Neuron (in vitro differentiated cells): ENCODE measurements at regions not wholly inside any gene's neighbourhood (a gene's known extent, or its start where the extent isn't known, plus 50 kb on each side); places are given as distances from the start of the nearest gene placed in this dataset.
"Not testable (repeated sequence)": the region's sequence is repeated elsewhere in the genome, so short reads cannot be mapped to it uniquely, and the experiment has no call there.

Experiments used
- H2AFZ ChIP-seq: one replicate; pipeline ENCODE4 v1.6.1; 2013; ENCODE audit warnings: low read depth, mild to moderate bottlenecking, inconsistent platforms, low read length, moderate library complexity
- H3K27me3 ChIP-seq: one replicate; pipeline ENCODE4 v1.6.1; 2013; ENCODE audit warnings: low read length; ENCODE audit not compliant: insufficient read depth
- H3K36me3 ChIP-seq: one replicate; pipeline ENCODE4 v1.6.1; 2013; ENCODE audit warnings: low read length; ENCODE audit not compliant: insufficient read depth
- H3K4me1 ChIP-seq: one replicate; pipeline ENCODE4 v1.6.1; 2013; ENCODE audit warnings: low read length; ENCODE audit not compliant: insufficient read depth
- H3K4me3 ChIP-seq: 2 replicates; pipeline ENCODE4 v1.5.1; 2013; ENCODE audit warnings: mild to moderate bottlenecking, low read length, moderate library complexity
- H3K9me3 ChIP-seq: one replicate; pipeline ENCODE4 v1.6.1; 2013; ENCODE audit warnings: low read length

DNA sequence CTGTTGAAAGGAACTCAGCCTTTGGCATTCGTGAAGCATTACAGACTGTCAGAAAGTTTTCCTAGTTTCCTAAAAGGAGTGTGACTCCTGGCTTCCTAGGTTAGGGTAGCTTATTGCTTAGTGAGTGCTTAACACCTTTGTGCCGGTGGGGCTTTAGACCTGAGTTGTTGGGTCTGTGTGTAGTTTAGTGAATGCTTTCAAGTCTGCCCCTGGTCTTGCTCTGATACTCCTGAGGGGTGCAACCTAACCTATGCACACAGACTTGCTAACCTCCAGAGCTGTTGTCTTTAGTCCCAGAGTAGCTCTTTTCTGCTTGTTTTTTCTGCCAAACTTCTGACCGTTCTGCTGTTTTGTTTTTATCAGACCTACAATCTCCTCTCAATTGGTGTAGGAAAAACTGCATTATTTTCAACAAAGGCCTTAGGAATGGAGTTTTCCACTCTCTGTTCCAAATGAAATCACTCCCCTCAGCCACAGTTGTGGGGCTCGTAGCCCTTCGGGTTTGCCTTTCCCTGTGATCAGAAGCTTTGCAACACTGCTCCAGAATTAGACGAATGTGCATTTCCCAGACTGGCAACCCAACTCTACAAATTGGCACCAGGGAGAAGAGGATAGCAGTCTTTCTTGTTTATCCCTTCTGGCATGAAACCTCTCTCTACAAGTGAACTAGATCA is 1399.1 kb upstream of the PCDH7 start:
- no peak overlapping the region for H3K4me3 ChIP-seq
- no peaks in the 10 kb centered on the region for H3K9me3 ChIP-seq
- H2AFZ ChIP-seq = no peak overlapping the region
- H3K27me3 ChIP-seq = no peaks in the 10 kb centered on the region
- no peaks in the 10 kb centered on the region for H3K36me3 ChIP-seq
- H3K4me1 ChIP-seq = no peaks in the 10 kb centered on the region

DNA sequence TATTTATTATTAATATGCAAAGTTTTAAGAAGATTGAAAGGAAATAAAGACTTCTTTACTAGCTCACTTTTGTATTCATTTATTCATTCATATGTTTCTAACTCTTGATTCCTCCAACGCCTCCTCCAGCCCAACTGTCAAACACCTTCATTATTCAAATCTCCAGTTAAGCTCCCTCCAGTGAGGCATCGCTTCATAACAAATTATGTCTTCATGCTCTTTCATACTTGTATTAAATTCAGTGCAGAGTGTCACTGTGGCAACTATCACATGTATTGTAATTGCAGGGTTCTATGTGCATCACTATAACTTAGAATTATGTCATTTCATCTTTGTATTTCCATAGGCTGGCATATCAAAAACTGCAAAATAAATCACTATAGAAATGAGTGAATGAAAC is 1394.2 kb upstream of the PCDH7 start:
- Histone ChIP-seq H2AFZ (no peak overlapping the region), H3K9me3 (no peaks in the 10 kb centered on the region), H3K27me3 (no peaks in the 10 kb centered on the region), H3K4me1 (no peaks in the 10 kb centered on the region), H3K36me3 (no peaks in the 10 kb centered on the region), H3K4me3 (no peak overlapping the region)

DNA sequence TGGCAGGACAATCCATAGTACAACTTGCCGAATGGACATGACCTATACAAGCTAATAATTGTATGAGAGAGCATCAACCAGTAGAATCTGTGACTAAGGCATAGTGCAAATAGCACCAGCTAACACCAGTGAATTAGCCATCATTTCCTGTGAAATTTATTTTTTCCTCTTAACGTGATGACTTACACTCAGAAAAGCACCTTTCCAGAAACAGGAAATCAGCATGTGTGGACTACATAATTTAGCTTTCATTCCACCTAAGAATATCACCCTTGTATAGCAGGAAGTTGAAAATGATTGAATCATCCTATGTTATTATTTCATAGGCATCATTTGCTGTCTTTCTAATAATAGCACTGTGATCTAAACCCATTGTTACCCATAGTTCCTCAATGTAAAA is 1393.4 kb upstream of the PCDH7 start:
- H3K27me3 ChIP-seq = no peaks in the 10 kb centered on the region
- H3K36me3 ChIP-seq = no peaks in the 10 kb centered on the region
- H3K9me3 ChIP-seq = no peaks in the 10 kb centered on the region
- H2AFZ ChIP-seq = no peak overlapping the region
- H3K4me1 ChIP-seq = no peaks in the 10 kb centered on the region
- H3K4me3 ChIP-seq = no peak overlapping the region

DNA sequence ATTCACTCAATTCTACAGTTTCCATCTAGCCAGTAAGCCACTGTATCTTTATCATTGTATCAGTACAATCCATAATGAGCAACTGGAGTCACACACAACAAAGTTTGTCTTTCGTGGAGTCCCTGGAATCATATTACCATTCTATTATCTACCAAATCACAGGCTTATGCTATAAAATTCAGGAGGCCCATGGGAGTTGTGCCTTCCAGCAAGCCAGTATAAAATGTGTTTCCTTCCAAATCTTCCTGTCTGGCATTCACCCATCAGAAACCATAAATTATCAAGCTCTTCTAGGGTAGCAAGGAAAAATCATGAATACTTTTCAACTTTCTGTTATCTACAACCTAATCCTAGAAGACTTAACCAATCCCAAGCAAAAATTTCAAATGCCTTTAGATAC is 1383.3 kb upstream of the PCDH7 start:
- H3K4me3 ChIP-seq = no peak overlapping the region
- H3K36me3 ChIP-seq = no peaks in the 10 kb centered on the region
- no peaks in the 10 kb centered on the region for H3K9me3 ChIP-seq
- no peaks in the 10 kb centered on the region for H3K27me3 ChIP-seq
- no peak overlapping the region for H2AFZ ChIP-seq
- no peaks in the 10 kb centered on the region for H3K4me1 ChIP-seq

DNA sequence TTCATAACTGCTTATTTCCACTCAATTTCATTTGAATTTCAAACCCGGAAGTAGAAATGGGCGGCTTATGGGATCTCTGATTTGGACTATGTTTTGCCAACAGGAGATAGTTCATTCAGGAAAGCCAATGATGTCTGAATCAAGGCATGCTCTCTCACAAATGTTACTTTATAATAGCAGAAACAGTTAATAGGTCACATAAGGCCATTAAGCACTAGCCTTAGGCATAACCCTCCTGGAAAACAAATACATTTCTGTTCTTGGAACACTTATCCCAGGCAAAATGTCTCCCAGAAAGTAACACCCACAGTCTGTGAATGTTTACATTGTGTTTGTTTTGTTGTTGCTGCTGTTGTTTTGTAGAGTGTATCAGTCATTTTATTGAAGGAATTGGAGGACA is 1347.2 kb upstream of the PCDH7 start:
- Histone ChIP-seq H3K4me3 (no peak overlapping the region), H2AFZ (no peak overlapping the region), H3K27me3 (no peaks in the 10 kb centered on the region), H3K4me1 (no peaks in the 10 kb centered on the region), H3K9me3 (no peaks in the 10 kb centered on the region), H3K36me3 (no peaks in the 10 kb centered on the region)

DNA sequence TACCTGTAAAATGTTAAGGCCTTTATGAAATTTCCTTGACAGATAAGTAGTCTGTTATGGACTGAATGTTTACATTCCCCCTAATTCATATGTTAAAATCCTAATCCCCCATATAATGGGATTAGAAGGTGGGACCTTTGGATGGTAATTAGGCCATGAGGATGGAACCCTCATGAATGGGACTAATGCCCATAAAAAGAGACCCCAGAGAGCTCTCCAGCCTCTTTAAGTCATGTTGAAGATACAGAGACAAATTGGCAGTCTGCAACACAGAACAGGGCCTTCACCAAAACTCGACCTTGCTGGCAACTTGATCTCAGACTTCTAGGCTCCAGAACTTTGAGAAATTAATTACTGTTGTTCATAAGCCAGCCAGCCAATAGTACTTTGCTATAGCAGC is 1344.5 kb upstream of the PCDH7 start:
- Histone ChIP-seq H3K4me1 (no peaks in the 10 kb centered on the region), H2AFZ (no peak overlapping the region), H3K36me3 (no peaks in the 10 kb centered on the region), H3K4me3 (no peak overlapping the region), H3K9me3 (no peaks in the 10 kb centered on the region), H3K27me3 (no peaks in the 10 kb centered on the region)

DNA sequence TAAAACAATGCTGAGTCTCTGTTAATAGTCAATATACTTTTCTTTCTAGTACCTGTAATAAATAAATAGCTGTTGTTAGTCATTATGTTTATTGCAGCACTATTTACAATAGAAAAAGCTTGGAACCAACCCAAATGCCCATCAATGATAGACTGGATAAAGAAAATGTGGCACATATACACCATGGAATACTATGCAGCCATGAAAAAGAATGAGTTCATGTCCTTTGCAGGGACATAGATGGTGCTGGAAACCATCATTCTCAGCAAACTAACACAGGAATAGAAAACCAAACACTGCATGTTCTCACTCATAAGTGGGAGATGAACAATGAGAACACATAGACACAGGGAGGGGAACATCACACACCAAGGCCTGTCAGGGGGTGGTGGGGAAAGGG is 1341.9 kb upstream of the PCDH7 start:
- not testable (repeated sequence) for H3K9me3 ChIP-seq, H3K27me3 ChIP-seq, H3K4me3 ChIP-seq, H2AFZ ChIP-seq, H3K36me3 ChIP-seq, H3K4me1 ChIP-seq

DNA sequence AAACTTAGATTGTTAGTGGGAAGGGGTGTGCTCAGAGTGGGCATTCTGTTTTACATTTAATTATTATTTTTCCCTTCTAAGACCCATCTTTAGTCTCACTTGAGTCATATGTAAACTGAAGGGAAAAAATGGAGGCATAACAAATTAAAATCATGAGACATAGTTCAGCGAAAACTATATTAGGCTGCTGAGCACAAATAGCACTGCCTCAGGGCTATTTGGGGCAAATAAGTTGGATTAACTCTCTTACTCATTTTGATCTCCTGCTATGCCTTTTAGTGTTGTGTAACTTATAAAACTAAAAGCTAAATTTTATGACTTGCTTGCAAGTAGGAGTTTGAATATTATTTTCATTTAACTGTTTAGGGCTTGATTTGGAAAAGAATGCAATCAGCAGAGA is 1329.2 kb upstream of the PCDH7 start:
- no peak overlapping the region for H3K4me3 ChIP-seq
- no peak overlapping the region for H2AFZ ChIP-seq
- H3K4me1 ChIP-seq = no peaks in the 10 kb centered on the region
- no peaks in the 10 kb centered on the region for H3K9me3 ChIP-seq
- no peaks in the 10 kb centered on the region for H3K36me3 ChIP-seq
- H3K27me3 ChIP-seq = no peaks in the 10 kb centered on the region

DNA sequence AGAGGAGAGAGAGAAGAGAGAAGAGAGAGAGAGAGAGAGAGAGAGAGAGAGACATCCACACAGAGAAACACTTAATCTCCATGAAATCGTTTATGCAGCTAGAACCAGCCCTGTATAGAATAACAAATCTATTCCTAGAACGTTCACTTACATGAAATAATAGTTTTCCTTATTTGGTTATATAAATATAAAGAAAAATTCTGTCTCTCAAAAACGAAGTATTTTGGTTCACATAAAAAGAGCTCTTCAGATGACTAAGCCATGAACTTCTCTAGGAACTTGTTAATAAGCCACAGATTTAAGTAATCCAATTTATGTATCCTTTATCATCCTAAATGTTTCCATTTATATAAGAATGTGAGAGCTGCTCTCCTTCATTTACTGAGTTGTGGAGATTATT is 1315.1 kb upstream of the PCDH7 start:
- H3K9me3 ChIP-seq = no peaks in the 10 kb centered on the region
- no peak overlapping the region for H3K4me3 ChIP-seq
- no peak overlapping the region for H2AFZ ChIP-seq
- no peaks in the 10 kb centered on the region for H3K27me3 ChIP-seq
- H3K4me1 ChIP-seq = no peaks in the 10 kb centered on the region
- H3K36me3 ChIP-seq = no peaks in the 10 kb centered on the region

DNA sequence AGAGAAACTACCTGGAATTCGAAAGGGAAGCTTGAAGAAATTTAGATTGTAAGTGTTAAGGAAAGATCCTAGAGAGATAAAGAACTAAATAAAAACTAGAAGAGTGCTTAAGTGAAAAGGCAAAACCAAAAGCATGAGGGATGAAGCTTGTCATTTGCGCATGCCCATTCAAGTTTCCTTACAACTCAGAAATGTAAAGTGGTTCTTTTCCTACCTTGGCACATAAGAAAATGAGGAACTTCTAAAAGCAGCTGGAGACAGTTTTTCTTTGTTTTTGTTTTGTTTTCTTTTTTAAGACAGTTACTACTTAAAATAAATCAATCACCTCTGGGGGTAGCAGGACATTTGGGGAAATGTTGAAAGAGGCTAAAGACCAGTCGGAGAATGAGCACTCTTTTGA is 1304.4 kb upstream of the PCDH7 start:
- no peak overlapping the region for H2AFZ ChIP-seq

DNA sequence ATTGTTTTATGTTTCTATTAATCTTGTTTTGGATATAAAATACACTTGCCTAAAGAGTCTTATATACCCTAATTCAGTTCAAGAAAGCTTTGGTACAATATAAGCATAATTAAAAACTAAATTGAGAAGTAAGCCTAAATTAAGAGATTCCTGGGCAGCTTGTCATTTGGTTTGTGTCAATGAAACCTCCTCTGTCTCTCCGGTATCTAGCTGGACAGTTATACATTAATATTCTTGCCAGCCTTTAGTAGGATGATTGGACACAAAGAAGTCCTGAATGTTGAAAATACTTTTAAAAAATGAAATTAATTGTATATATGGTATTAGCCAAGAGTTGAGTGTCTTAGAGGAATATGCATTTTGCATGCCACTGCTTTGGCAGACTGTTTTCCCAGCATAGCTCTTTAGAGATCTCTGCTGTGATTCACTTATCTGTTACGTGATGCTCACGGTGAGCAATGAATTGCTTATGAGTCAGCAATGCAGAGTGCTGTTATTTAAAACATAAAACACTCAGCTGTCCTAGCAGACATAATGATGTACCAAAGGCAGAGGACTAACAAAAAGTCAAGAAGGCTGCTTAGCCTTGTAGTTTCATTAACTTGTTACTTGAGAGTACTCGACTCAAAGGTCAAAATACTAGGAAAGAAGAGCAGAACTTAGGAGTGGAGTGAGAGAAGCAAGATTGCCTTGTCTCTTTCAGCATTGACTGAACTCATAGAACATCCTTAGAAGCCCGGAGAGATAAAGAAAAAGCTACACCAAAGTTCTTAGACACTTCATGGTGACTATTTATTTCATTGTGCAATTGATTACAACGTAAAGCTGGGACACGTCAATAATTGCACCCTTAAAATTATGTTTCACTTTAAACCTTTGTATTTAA is 1296.1 kb upstream of the PCDH7 start:
- no peaks in the 10 kb centered on the region for H3K9me3 ChIP-seq
- H3K4me3 ChIP-seq = no peak overlapping the region
- no peak overlapping the region for H2AFZ ChIP-seq
- no peaks in the 10 kb centered on the region for H3K27me3 ChIP-seq
- no peaks in the 10 kb centered on the region for H3K36me3 ChIP-seq
- no peaks in the 10 kb centered on the region for H3K4me1 ChIP-seq

More for the DNA sequence above, 1304.4 kb upstream of the PCDH7 start:
- no peaks in the 10 kb centered on the region for H3K4me1 ChIP-seq
- H3K9me3 ChIP-seq = no peaks in the 10 kb centered on the region
- H3K27me3 ChIP-seq = no peaks in the 10 kb centered on the region
- no peak overlapping the region for H3K4me3 ChIP-seq
- no peaks in the 10 kb centered on the region for H3K36me3 ChIP-seq

DNA sequence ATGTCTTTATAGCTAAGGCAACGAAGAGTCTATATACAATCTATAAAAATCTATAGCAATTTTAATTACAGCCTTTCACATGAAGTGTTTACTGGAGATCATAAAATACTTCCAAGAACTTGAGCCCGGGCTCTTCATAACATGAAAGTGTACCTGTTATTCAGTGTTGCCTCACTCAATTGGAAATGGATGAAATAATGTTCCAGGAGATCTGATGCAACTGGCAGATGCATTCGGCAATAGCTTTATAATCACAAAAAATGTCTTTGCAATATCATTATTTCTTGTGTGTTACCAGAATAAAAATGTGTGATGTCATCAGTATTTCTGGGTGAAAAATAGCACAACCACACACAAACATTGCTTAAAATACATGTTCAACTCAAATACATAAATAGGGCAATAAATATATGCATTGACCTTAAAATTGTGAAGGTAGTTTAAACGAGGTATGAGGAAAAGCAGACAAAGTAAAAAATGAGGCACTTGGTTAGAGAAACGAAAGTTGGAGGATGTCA is 1266.8 kb upstream of the PCDH7 start:
- Histone ChIP-seq H3K27me3 (no peaks in the 10 kb centered on the region), H3K4me3 (no peak overlapping the region)

DNA sequence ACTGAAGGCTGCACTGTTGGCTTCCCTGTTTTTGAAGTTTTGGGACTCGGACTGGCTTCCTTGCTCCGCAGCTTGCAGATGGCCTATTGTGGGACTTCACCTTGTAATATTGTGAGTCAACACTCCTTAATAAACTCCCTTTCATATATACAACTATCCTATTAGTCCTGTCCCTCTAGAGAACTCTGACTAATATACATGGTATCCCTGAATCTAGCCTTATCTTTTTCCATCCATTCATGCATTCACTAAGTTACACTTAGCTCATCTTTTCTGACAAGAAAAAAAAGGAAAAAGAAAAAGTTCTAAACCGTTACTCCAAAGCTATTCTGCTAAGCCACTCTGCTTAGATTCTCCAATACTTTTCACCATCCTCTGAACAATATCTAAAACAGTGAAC is 1260.2 kb upstream of the PCDH7 start:
- H3K4me3 ChIP-seq = no peak overlapping the region
- H2AFZ ChIP-seq = no peak overlapping the region
- no peaks in the 10 kb centered on the region for H3K4me1 ChIP-seq
- no peaks in the 10 kb centered on the region for H3K9me3 ChIP-seq
- H3K27me3 ChIP-seq = no peaks in the 10 kb centered on the region
- H3K36me3 ChIP-seq = no peaks in the 10 kb centered on the region

More for the DNA sequence above, 1266.8 kb upstream of the PCDH7 start:
- Histone ChIP-seq H3K9me3 (no peaks in the 10 kb centered on the region), H2AFZ (no peak overlapping the region), H3K4me1 (no peaks in the 10 kb centered on the region), H3K36me3 (no peaks in the 10 kb centered on the region)
